ENCODE measurements at regions not wholly inside any gene's neighbourhood (a gene's known extent, or its start where the extent isn't known, plus 50 kb on each side); places are given as distances from the start of the nearest gene placed in this dataset.

GRCh38 chr15:89408372-89409183, 74.0 kb upstream of the POLG start:
- TF ChIP-seq CTCF (conservative IDR thresholded peaks at IDR 0.05; ENCODE audit: low read depth in 2 of 2) (no peak), EZH2 (IDR thresholded peaks at IDR 0.05; ENCODE audit: low read depth, unreplicated experiment) (peak; percentile 74), ETS1 (IDR thresholded peaks at IDR 0.05) (no peak), POLR2AphosphoS5 (IDR thresholded peaks at IDR 0.05; ENCODE audit: low read depth) (no peak)
